GM18861 (cell line): ENCODE measurements at regions not wholly inside any gene's neighbourhood (a gene's known extent, or its start where the extent isn't known, plus 50 kb on each side); places are given as distances from the start of the nearest gene placed in this dataset.

Source experiments
- ATAC-seq: cut with Tn5 transposase; IDR thresholded peaks from one replicate; pipeline ENCODE4 v1.9.1; 2021; ENCODE audit not compliant: unreplicated experiment

- no peak for ATAC-seq
Measured at GRCh38 chr2:74036010-74036409, 51.3 kb downstream of the TET3 start.

DNA sequence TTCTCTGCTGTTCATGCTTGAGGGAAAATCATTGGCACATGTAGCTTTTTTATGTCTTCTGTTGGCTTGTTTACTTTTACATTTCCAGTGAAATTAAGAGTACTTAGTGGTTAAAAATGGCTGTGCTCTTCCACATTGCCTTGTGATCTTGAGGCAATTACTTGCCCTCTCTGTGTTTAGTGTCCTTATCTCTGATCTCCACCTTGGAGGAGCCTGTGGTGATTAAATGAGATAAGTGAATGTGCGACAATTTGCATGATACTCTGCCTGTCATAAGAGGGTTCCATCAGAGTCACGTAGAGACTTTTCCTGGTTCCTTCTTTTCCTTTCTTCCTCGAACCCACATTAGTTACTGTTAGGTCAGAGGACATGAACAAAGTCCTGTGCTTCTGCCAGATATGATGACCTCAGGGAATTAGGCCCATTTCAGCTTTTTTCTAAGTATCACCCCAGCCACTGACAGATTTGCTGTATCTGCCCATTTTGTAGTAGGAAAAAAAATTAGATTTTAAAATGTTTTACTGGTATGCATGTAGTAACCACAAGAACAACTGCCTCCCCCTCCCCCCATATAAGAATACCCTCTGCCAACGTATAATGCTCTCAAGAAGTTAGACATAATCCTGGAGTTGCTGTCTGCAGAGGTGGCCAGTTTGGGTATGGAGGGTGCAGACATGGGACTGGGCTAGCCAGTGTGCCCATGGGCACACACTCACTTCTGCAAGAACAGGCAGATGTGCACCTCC, 51.9 kb downstream of the TET3 start:
- ATAC-seq, result no peak

- ATAC-seq, result peak; percentile 45
Measured at GRCh38 chr2:74037379-74037860, 52.7 kb downstream of the TET3 start.

GRCh38 chr2:74039611-74040010, 54.9 kb downstream of the TET3 start:
- no peak for ATAC-seq

DNA sequence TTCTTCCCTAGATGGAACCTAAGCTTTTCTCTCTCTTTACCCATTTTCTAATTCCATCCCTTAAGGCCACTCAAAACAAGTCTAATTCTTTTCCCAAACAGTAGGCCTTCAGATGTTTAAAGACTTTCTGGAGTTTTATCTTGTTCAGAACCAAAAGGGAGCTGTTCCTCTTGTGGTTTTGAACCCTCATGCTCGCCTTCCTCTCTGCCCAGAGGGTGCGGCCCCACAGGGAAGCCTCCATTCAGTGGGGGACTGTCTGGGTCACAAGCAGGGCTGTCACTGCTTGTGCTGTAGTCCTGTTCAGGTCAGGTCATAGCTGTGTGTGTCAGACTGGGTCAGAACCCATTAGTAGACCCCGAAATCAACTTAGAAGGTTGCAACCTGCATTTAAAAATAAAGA, 56.5 kb downstream of the TET3 start:
- ATAC-seq, result no peak

GRCh38 chr2:74041726-74042125, 57.0 kb downstream of the TET3 start:
- ATAC-seq, result no peak

GRCh38 chr2:74042606-74043005, 57.9 kb downstream of the TET3 start:
- ATAC-seq, result no peak

DNA sequence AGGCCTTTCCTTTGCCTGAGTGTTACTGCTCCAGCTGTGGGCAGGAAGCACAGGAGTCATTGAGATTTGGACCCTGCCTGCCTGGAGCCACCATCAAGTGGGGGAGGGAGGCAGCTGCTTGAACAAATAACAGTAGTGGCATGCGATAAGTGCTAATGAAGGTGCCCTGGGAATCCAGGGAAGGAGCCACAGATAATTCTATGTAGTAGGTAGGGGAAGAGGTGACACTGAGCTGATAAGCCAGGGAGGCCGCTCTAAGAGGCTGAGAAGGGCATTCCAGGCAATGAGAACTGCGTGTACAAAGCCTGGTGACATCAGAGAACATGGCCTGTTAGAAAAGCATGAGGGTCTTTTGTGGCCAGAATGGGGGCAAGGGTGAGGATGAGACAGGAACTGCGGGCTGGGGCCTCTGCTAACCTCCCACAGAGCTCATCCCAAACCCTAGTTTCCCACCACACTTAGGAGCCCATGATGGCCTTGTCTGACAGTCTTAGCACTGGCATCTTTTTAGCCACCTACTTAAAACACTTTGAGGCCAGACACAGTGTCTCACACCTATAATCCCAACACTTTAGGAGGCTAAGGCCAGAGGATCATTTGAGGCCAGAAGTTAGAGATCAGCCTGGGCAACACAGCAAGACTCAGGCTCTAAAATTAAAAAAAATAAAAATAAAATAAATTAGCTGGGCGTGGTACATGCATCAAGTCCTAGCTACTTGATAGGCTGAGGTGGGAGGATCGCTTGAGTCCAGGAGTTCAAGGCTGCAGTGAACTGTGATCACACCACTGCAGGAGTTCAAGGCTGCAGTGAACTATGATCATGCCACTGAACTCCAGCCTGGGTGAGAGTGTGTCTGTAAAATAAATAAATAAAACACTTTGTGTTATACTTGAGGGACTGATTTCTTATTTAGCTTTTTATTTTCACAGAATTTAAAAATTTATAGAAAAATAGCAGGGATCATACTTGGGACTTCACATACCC, 58.9 kb downstream of the TET3 start:
- ATAC-seq, result no peak

DNA sequence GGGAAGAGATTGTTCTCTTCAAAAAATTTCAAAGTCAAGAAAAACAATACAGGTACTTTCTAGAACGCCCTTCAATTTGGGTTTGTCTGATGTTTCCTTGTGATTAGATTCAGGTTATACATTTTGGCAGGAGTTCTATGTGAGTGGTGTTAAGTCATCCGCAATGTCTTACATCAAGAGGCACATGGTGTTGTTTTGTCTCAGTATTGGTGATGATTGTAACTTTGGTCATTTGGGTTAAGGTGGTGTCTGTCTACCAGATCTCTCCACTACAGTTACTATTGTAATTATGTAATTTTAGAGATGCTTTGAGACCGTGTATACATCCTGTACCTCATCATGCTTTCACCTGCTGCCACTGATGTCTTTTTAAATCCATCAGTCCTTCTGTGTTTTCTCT, 60.3 kb downstream of the TET3 start:
- ATAC-seq, result no peak

GRCh38 chr2:74045454-74045853, 60.7 kb downstream of the TET3 start:
- no peak for ATAC-seq

DNA sequence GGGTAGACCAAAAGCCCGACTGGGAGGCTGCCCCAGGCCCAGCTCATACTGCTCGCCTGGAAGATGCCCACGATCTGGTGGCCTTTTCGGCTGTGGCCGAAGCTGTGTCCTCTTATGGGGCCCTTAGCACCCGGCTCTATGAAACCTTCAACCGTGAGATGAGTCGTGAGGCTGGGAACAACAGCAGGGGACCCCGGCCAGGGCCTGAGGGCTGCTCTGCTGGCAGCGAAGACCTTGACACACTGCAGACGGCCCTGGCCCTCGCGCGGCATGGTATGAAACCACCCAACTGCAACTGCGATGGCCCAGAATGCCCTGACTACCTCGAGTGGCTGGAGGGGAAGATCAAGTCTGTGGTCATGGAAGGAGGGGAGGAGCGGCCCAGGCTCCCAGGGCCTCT, 61.7 kb downstream of the TET3 start:
- ATAC-seq, result no peak

DNA sequence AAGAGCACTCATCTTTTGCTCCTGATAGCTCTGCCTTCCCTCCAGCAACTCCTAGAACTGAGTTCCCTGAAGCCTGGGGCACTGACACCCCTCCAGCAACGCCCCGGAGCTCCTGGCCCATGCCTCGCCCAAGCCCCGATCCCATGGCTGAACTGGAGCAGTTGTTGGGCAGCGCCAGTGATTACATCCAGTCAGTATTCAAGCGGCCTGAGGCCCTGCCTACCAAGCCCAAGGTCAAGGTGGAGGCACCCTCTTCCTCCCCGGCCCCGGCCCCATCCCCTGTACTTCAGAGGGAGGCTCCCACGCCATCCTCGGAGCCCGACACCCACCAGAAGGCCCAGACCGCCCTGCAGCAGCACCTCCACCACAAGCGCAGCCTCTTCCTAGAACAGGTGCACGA, 62.4 kb downstream of the TET3 start:
- ATAC-seq, result no peak

- no peak for ATAC-seq
Measured at GRCh38 chr2:74048147-74048546, 63.4 kb downstream of the TET3 start.

DNA sequence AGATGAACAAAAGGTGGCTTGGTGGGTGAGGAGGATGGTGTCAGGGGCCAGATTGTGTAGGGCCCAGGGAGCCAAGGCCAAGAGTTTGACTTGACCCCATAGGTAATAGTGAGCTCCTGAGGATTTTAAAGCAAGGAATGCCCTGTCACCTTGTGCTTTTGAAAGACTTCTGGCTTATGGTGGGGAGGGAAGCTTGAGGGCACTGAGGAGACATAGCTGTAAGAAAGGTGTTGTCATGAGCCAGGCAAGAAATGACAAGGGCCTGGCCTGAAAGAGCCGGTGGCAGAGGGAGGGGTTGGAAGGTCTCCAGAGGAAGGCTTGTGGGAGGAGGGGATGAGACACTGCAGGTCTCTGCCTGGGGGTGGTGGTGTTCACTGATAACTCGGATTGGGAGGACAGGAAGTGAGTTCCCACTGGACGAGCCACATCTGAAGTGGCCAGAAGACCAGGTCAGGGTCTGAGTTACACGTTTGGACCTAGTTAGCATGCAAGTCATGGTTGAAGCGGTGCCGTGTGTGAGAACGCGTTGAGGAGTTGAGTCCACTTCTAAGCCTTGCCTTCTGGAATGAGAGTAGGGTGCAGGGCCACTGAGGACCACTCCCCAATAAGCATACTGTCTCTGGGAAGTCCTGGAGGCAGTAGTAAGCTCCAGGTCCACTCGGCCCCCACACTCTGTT, 64.3 kb downstream of the TET3 start:
- ATAC-seq, result no peak

DNA sequence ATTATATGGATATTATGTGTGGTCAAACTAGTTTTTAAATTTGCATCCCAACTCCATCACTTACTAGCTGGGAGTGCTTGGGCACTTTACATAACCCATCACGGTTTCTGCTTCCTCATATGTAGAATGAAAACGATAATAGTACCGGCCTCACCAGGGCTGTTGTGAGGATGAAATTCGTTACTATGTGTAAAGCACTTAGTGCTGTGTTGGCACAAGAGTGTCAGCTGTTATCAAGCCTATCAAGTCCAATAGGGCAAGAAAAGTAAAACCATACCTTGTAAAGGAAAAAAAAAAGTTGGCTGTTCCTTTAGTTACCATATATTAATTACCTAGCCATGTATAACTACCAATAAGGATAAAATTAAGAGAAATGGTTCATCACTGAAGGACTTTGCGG, 65.4 kb downstream of the TET3 start:
- no peak for ATAC-seq

- no peak for ATAC-seq
Measured at GRCh38 chr2:74051504-74051903, 66.8 kb downstream of the TET3 start.

- peak; percentile 67 for ATAC-seq
Measured at GRCh38 chr2:74052732-74053710, 68.3 kb downstream of the TET3 start.

GRCh38 chr2:74053959-74054715, 69.4 kb downstream of the TET3 start:
- no peak for ATAC-seq

GRCh38 chr2:74059137-74059775, 74.5 kb downstream of the TET3 start:
- ATAC-seq, result no peak
